Natural killer cell treated with Interleukin-12 subunit alpha and Interleukin-12 subunit beta and Interleukin-15 and Interleukin-18, amount 100 ng/mL, for 72 hours (primary cell): ENCODE measurements at regions not wholly inside any gene's neighbourhood (a gene's known extent, or its start where the extent isn't known, plus 50 kb on each side); places are given as distances from the start of the nearest gene placed in this dataset.

ENCODE experiments used
- ATAC-seq, 2 donors: fragments of 150-1000 bp; cut with Tn5 transposase in 1 of 2; sonication (Bioruptor Pico), chemical (Tn5 transposase) in 1 of 2; 2 replicates each; pipeline ENCODE4 v1.10.0; 2021
- DNase-seq: peaks from one replicate; pipeline ENCODE4 v3.0.0; 2022; ENCODE audit warnings: low spot score
- H3K27ac Mint-ChIP-seq, 2 donors: 1 replicate in 1 of 2; 2 replicates in 1 of 2; pipeline ENCODE4 v1.8.0; 2022; ENCODE audit warnings: mixed read lengths in 2 of 2, mild to moderate bottlenecking in 1 of 2, moderate library complexity in 1 of 2
- H3K27me3 Mint-ChIP-seq, 2 donors: 1 replicate in 1 of 2; 2 replicates in 1 of 2; pipeline ENCODE4 v1.8.0; 2022; ENCODE audit warnings: mixed read lengths in 2 of 2
- H3K36me3 Mint-ChIP-seq: one replicate; pipeline ENCODE4 v1.8.0; 2022; ENCODE audit warnings: mixed read lengths
- H3K4me1 Mint-ChIP-seq, 2 donors: 1 replicate in 1 of 2; 2 replicates in 1 of 2; pipeline ENCODE4 v1.8.0; 2022; ENCODE audit warnings: low read depth in 2 of 2, mixed read lengths in 2 of 2, mild to moderate bottlenecking in 1 of 2
- H3K4me3 Mint-ChIP-seq: one replicate; pipeline ENCODE4 v1.8.0; 2022; ENCODE audit warnings: mixed read lengths
- H3K9me3 Mint-ChIP-seq: 2 replicates; pipeline ENCODE4 v1.8.0; 2022; ENCODE audit warnings: mixed read lengths

DNA sequence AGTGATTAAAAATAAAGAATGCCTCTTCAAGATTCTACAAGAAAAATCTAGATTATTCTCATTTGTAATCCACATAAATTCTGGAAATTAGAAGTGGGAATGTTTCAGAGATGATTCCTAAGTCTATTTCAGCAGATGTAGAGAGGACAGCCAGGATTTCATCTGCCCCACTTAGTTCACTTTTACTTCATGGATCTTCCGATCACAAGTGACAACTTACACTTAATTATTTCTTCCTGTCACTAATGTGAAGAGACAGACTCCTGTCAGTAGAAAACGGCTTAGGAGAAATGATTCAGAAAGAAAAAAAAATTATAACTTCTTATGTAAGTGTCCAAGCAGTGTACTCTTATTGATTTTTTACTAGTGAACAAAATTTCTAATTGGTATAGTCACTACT lies 368.2 kb upstream of the SMIM30 start:
- H3K27ac Mint-ChIP-seq = no peak overlapping the region
- no peaks in the 10 kb centered on the region for H3K4me1 Mint-ChIP-seq
- H3K36me3 Mint-ChIP-seq = no peaks in the 10 kb centered on the region
- ATAC-seq = no peak
- peaks cover 22% of the 10 kb centered on the region for H3K9me3 Mint-ChIP-seq
- no peak for DNase-seq
- no peaks in the 10 kb centered on the region for H3K27me3 Mint-ChIP-seq
- H3K4me3 Mint-ChIP-seq = no peak overlapping the region

DNA sequence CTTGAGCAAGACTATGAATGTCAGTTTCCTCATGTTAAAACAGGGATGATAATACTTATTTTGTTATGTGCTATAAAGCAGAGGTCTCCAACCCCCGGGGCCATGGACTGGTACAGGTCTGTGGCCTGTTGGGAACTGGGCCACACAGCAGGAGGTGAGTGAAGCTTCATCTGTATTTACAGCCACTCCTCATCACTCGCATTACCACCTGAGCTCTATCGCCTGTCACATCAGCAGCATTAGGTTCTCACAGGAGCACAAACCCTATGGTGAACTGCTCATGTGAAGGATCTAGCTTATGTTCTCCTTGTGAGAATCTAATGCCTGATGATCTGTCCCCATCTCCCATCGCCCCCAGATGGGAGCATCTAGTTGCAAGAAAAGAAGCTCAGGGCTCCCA lies 365.3 kb upstream of the SMIM30 start:
- peaks cover 14% of the 10 kb centered on the region for H3K9me3 Mint-ChIP-seq
- H3K4me3 Mint-ChIP-seq = no peak overlapping the region
- DNase-seq = no peak
- H3K4me1 Mint-ChIP-seq = no peaks in the 10 kb centered on the region
- ATAC-seq = no peak
- no peaks in the 10 kb centered on the region for H3K27me3 Mint-ChIP-seq
- no peak overlapping the region for H3K27ac Mint-ChIP-seq
- no peaks in the 10 kb centered on the region for H3K36me3 Mint-ChIP-seq

GRCh38 chr7:113480537-113480936 lies 362.2 kb upstream of the SMIM30 start:
- Mint-ChIP-seq H3K27me3 (no peaks in the 10 kb centered on the region), H3K4me1 (no peaks in the 10 kb centered on the region), H3K4me3 (no peak overlapping the region), H3K36me3 (no peaks in the 10 kb centered on the region), H3K9me3 (peaks cover 13% of the 10 kb centered on the region), H3K27ac (no peak overlapping the region)
- no peak for DNase-seq
- ATAC-seq = no peak

- ATAC-seq (no peak), DNase-seq (no peak)
- Mint-ChIP-seq H3K4me3 (no peak overlapping the region), H3K4me1 (no peaks in the 10 kb centered on the region), H3K27ac (no peak overlapping the region), H3K27me3 (no peaks in the 10 kb centered on the region), H3K36me3 (no peaks in the 10 kb centered on the region), H3K9me3 (peaks cover 20% of the 10 kb centered on the region)
Measured at GRCh38 chr7:113464096-113464855, 345.9 kb upstream of the SMIM30 start.

GRCh38 chr7:113460067-113460466 lies 341.7 kb upstream of the SMIM30 start:
- no peaks in the 10 kb centered on the region for H3K36me3 Mint-ChIP-seq
- no peak for ATAC-seq
- no peak overlapping the region for H3K4me3 Mint-ChIP-seq
- H3K27me3 Mint-ChIP-seq = no peaks in the 10 kb centered on the region
- no peak for DNase-seq
- H3K27ac Mint-ChIP-seq = no peak overlapping the region
- peaks cover 14% of the 10 kb centered on the region for H3K9me3 Mint-ChIP-seq
- H3K4me1 Mint-ChIP-seq = no peaks in the 10 kb centered on the region

DNA sequence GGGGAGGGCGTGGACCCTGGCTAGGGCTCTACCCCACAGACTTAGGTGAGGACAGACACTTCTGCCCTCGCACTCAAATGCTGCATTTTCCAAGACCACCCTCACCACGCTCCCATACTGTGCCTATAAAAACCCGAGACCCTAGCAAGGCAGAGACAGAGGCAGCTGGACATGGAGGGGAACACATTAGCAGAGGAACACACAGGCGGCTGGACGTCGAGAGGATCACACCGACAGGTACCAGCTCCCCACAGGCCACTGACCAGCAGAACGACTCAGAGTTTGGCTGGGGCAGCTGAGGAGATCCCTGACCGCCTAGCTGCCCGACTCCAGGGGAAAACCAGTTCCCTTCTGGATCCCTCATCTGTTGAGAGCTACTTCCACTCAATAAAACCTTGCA lies 338.2 kb upstream of the SMIM30 start:
- no peak overlapping the region for H3K4me3 Mint-ChIP-seq
- no peaks in the 10 kb centered on the region for H3K27me3 Mint-ChIP-seq
- H3K36me3 Mint-ChIP-seq = no peaks in the 10 kb centered on the region
- ATAC-seq (no peak), DNase-seq (no peak)
- no peak overlapping the region for H3K27ac Mint-ChIP-seq
- H3K4me1 Mint-ChIP-seq = no peaks in the 10 kb centered on the region
- H3K9me3 Mint-ChIP-seq = peaks cover 3% of the 10 kb centered on the region

DNA sequence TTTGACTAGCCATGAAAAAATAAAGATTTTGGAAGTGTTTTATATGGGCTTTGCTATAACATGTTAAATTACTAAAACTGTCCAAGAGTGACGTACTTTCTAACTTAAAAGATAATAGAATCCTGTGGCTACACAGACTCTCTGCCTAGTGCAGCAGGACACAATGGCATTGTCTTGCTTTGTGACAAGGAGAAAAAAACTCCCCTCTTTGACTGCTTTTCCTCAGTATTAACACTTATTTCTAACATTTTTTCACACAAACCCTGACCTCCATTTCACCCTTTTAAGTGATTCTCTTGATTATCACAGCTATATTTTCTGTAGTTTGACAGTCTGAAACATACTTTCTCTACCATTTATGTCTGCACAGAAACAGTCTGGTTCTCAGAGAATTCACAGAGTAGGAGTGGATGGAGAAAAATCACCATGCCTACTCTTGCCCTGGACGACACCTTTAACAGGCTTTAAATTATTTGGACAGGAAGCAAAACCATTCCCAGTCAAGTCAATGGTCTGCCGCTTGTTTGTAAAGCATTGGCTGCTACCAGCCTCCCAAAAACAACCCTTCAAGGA lies 336.3 kb upstream of the SMIM30 start:
- ATAC-seq = no peak
- Mint-ChIP-seq H3K4me1 (no peaks in the 10 kb centered on the region), H3K36me3 (no peaks in the 10 kb centered on the region), H3K4me3 (no peak overlapping the region), H3K9me3 (peaks cover 3% of the 10 kb centered on the region), H3K27ac (no peak overlapping the region), H3K27me3 (no peaks in the 10 kb centered on the region)
- no peak for DNase-seq

DNA sequence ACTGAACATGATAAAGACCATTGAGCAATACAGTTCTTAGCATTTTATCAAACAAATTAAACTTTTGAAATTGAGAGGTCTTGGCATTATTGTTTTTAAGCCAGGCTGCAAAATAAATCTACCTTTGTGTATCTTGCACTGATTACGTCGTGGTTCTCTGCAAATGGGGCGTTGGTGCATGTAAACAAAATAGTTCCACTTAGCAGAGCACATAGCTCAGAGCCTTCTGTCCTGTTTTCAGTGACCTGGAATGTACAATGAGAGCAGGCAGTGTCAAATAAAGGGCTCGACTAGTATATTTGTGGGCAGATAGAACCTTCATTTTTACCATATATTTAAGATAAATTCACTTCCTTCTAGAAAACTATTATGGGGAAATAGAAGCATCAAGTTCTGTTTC lies 333.9 kb upstream of the SMIM30 start:
- Mint-ChIP-seq H3K27ac (no peak overlapping the region), H3K9me3 (peaks cover 3% of the 10 kb centered on the region), H3K36me3 (no peaks in the 10 kb centered on the region), H3K27me3 (no peaks in the 10 kb centered on the region), H3K4me3 (no peak overlapping the region), H3K4me1 (no peaks in the 10 kb centered on the region)
- no peak for ATAC-seq
- no peak for DNase-seq

DNA sequence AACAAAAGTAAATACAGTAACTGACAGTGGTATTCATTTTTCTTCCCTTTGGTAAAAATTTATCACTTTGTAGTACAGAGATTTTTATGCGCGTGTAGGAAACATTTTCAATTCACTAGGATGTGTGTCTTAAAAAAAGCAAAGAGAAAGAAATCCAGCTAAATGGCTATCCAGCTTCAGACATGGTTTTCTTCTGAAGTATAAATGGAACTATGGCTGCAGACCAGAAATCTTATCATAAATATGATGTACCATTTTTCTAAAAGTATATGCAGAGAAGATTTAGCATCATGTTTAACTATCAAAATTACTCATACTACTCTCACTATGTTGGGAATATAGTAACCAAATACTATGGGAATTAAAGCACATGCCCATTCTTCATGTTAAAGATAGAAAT lies 328.4 kb upstream of the SMIM30 start:
- H3K9me3 Mint-ChIP-seq = peaks cover 11% of the 10 kb centered on the region
- no peak overlapping the region for H3K4me3 Mint-ChIP-seq
- peaks cover 4% of the 10 kb centered on the region for H3K36me3 Mint-ChIP-seq
- no peak overlapping the region for H3K27ac Mint-ChIP-seq
- DNase-seq = no peak
- ATAC-seq = no peak
- no peaks in the 10 kb centered on the region for H3K27me3 Mint-ChIP-seq
- no peaks in the 10 kb centered on the region for H3K4me1 Mint-ChIP-seq

- H3K27ac Mint-ChIP-seq = no peak overlapping the region
- no peaks in the 10 kb centered on the region for H3K27me3 Mint-ChIP-seq
- H3K4me1 Mint-ChIP-seq = no peaks in the 10 kb centered on the region
- peaks cover 4% of the 10 kb centered on the region for H3K36me3 Mint-ChIP-seq
- no peak overlapping the region for H3K4me3 Mint-ChIP-seq
- peaks cover 11% of the 10 kb centered on the region for H3K9me3 Mint-ChIP-seq
- no peak for ATAC-seq
- DNase-seq = no peak
Measured at GRCh38 chr7:113446391-113446790, 328.0 kb upstream of the SMIM30 start.

DNA sequence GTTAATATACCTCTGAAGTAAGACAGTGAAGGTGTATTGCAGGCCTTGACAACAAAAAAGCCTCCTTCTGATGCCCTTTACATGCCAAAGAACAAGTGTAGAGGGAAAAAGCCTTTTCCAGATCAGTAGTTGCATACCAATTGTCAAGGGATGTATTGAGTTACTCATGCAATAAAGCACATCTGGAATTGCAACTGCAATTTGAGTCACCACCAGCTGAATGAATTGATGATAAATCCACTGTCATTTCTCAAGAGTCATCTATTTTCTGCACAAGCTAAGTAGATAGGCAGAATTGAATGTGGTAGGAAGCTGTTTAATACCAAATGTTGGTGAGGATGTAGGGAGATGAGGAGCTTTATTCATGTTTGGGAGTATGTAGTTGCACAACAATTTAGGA lies 325.9 kb upstream of the SMIM30 start:
- DNase-seq = no peak
- Mint-ChIP-seq H3K4me3 (no peak overlapping the region), H3K36me3 (peaks cover 4% of the 10 kb centered on the region), H3K27ac (no peak overlapping the region), H3K27me3 (no peaks in the 10 kb centered on the region), H3K9me3 (peaks cover 14% of the 10 kb centered on the region), H3K4me1 (no peaks in the 10 kb centered on the region)
- no peak for ATAC-seq

GRCh38 chr7:113440173-113440572 lies 321.8 kb upstream of the SMIM30 start:
- H3K9me3 Mint-ChIP-seq = peaks cover 15% of the 10 kb centered on the region
- H3K27me3 Mint-ChIP-seq = no peaks in the 10 kb centered on the region
- H3K36me3 Mint-ChIP-seq = peaks cover 4% of the 10 kb centered on the region
- H3K4me1 Mint-ChIP-seq = no peaks in the 10 kb centered on the region
- no peak overlapping the region for H3K27ac Mint-ChIP-seq
- DNase-seq (no peak), ATAC-seq (no peak)
- H3K4me3 Mint-ChIP-seq = no peak overlapping the region

GRCh38 chr7:113431406-113431805 lies 313.1 kb upstream of the SMIM30 start:
- Mint-ChIP-seq H3K4me1 (no peaks in the 10 kb centered on the region), H3K4me3 (no peak overlapping the region)

DNA sequence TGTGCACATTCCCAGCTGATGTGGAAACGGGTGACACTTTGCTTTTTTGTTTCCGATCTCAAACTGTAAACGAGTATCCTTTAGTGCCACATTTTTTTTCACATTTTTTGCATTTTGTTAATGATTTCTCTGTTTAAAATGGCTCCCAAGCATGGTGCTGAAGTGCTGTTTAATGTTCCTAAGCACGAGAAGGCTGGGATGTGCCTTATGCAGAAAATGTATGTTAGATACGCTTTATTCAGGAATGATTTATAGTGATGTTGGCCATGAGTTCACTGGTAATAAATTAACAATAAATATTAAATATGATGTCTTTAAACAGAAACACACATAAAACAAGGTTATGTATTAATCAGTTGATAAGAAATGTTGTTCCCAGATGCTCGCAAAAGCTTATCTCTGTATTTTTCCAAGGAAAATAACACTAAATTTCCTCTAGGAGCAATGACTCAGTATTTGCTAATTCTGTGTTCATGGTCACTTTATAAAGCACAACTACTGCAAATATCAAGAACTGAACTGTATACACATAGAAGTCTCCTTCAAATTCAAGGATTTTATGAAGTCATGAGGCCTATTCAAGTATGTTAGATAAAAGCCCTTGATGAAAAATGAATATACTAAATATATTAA lies 305.9 kb upstream of the SMIM30 start:
- ATAC-seq (no peak), DNase-seq (no peak)
- no peak overlapping the region for H3K27ac Mint-ChIP-seq
- H3K27me3 Mint-ChIP-seq = no peaks in the 10 kb centered on the region
- peaks cover 0 to 3% of the 10 kb centered on the region in 2 donors for H3K4me1 Mint-ChIP-seq
- H3K36me3 Mint-ChIP-seq = no peaks in the 10 kb centered on the region
- H3K4me3 Mint-ChIP-seq = no peak overlapping the region
- H3K9me3 Mint-ChIP-seq = no peaks in the 10 kb centered on the region

More at GRCh38 chr7:113431406-113431805, 313.1 kb upstream of the SMIM30 start:
- Mint-ChIP-seq H3K27me3 (no peaks in the 10 kb centered on the region), H3K36me3 (no peaks in the 10 kb centered on the region), H3K27ac (no peak overlapping the region), H3K9me3 (no peaks in the 10 kb centered on the region)
- ATAC-seq (no peak), DNase-seq (no peak)
